ENCODE measurements at regions not wholly inside any gene's neighbourhood (a gene's known extent, or its start where the extent isn't known, plus 50 kb on each side); places are given as distances from the start of the nearest gene placed in this dataset.
"Not testable (repeated sequence)": the region's sequence is repeated elsewhere in the genome, so short reads cannot be mapped to it uniquely, and the experiment has no call there.

- H3K27me3 ChIP-seq (ENCODE audit: low read depth): peaks cover 8% of the 10 kb centered on the region
- in situ Hi-C loops (cut with MboI; ENCODE audit: low sequenced_read_pairs): no loop called here
- H3K4me1 ChIP-seq: no peaks in the 10 kb centered on the region
- H3K36me3 ChIP-seq (replicated peaks): no peaks in the 10 kb centered on the region
- no peaks in the 10 kb centered on the region for H3K9me3 ChIP-seq
- DNase-seq (ENCODE audit: low spot score in 2 of 2): no peak
- no peak overlapping the region for H3K4me3 ChIP-seq
These were observed 83.3 kb upstream of the CREB5 start for GRCh38 chr7:28328822-28329660.

DNA sequence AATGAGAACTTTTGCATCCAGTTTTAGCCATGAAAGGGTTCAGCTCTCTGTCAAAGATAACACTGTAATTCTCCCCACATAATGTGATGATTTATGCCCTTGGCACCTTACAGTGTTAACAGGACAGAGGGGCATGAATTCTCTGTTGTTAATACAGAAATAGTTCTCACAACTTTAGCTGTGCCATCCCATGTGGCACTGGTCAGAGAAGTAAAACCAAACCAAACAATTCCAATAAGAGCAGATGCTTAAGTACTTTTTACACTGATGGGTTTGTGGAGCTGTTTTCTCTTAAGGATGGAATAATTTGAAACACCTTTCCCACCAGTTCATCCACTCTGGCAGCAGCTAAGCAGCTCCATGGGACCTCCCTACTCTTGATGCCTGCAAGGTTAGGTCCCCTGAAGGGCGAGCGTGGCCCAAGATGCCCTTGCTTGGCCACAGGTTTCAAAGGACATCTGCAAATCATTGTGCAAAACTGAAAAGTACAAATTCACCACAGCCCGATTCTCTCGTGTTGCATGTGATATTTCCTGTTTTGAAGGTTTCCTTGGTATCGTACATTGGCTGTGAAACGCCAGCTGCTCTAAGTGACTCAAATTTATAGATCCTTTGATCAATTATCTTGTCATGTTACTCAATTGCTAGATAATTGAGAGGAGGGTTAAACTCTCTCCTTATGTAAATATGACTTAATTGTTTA lies 82.5 kb upstream of the CREB5 start:
- H3K27me3 ChIP-seq (ENCODE audit: low read depth): peaks cover 8% of the 10 kb centered on the region
- in situ Hi-C loops (cut with MboI; ENCODE audit: low sequenced_read_pairs): no loop called here
- no peak overlapping the region for H3K4me3 ChIP-seq
- H3K9me3 ChIP-seq: no peaks in the 10 kb centered on the region
- H3K36me3 ChIP-seq (replicated peaks): no peaks in the 10 kb centered on the region
- no peaks in the 10 kb centered on the region for H3K4me1 ChIP-seq
- DNase-seq (ENCODE audit: low spot score in 2 of 2): no peak

GRCh38 chr7:28330384-28331070 lies 81.8 kb upstream of the CREB5 start:
- DNase-seq (ENCODE audit: low spot score in 2 of 2): no peak
- no peaks in the 10 kb centered on the region for H3K9me3 ChIP-seq
- no peak overlapping the region for H3K4me3 ChIP-seq
- in situ Hi-C loops (cut with MboI; ENCODE audit: low sequenced_read_pairs): no loop called here
- H3K4me1 ChIP-seq: no peaks in the 10 kb centered on the region
- no peaks in the 10 kb centered on the region for H3K36me3 ChIP-seq (replicated peaks)
- H3K27me3 ChIP-seq (ENCODE audit: low read depth): peaks cover 8% of the 10 kb centered on the region

- H3K27me3 ChIP-seq (ENCODE audit: low read depth): peaks cover 14% of the 10 kb centered on the region
- no peak for DNase-seq (ENCODE audit: low spot score in 2 of 2)
- H3K36me3 ChIP-seq (replicated peaks): no peaks in the 10 kb centered on the region
- no peaks in the 10 kb centered on the region for H3K9me3 ChIP-seq
- H3K4me3 ChIP-seq: no peak overlapping the region
- in situ Hi-C loops (cut with MboI; ENCODE audit: low sequenced_read_pairs): no loop called here
- H3K4me1 ChIP-seq: no peaks in the 10 kb centered on the region
These were observed 80.3 kb upstream of the CREB5 start for GRCh38 chr7:28332046-28332445.

DNA sequence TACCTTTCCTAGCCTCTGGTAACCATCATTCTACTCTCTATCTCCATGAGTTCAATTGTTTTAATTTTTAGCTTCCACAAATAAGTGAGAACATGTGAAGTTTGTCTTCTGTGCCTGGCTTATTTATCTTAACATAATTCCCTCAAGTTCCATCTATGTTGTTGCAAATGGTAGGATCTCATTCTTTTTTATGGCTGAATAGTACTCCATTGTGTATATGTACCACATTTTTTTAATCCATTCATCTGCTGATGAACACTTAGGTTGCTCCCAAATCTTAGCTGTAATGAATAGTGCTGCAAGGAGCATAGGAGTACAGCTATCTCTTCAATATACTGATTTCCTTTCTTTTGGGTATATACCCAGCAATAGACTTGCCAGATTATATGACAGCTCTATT lies 78.8 kb upstream of the CREB5 start:
- H3K4me1 ChIP-seq; in situ Hi-C loops (cut with MboI; ENCODE audit: low sequenced_read_pairs); H3K9me3 ChIP-seq; DNase-seq (ENCODE audit: low spot score in 2 of 2); H3K27me3 ChIP-seq (ENCODE audit: low read depth); H3K4me3 ChIP-seq; H3K36me3 ChIP-seq (replicated peaks): not testable (repeated sequence)

- Histone ChIP-seq H3K36me3 (replicated peaks) (no peaks in the 10 kb centered on the region), H3K27me3 (ENCODE audit: low read depth) (peaks cover 12% of the 10 kb centered on the region), H3K4me3 (no peak overlapping the region), H3K9me3 (no peaks in the 10 kb centered on the region), H3K4me1 (no peaks in the 10 kb centered on the region)
- DNase-seq (ENCODE audit: low spot score in 2 of 2): no peak
- in situ Hi-C loops (cut with MboI; ENCODE audit: low sequenced_read_pairs): no loop called here
These were observed 75.5 kb upstream of the CREB5 start for GRCh38 chr7:28336806-28337205.

GRCh38 chr7:28338041-28338440 lies 74.3 kb upstream of the CREB5 start:
- in situ Hi-C loops (cut with MboI; ENCODE audit: low sequenced_read_pairs): no loop called here
- Histone ChIP-seq H3K9me3 (no peaks in the 10 kb centered on the region), H3K4me3 (no peak overlapping the region), H3K36me3 (replicated peaks) (no peaks in the 10 kb centered on the region), H3K27me3 (ENCODE audit: low read depth) (peaks cover 17% of the 10 kb centered on the region), H3K4me1 (no peaks in the 10 kb centered on the region)
- DNase-seq (ENCODE audit: low spot score in 2 of 2): no peak

DNA sequence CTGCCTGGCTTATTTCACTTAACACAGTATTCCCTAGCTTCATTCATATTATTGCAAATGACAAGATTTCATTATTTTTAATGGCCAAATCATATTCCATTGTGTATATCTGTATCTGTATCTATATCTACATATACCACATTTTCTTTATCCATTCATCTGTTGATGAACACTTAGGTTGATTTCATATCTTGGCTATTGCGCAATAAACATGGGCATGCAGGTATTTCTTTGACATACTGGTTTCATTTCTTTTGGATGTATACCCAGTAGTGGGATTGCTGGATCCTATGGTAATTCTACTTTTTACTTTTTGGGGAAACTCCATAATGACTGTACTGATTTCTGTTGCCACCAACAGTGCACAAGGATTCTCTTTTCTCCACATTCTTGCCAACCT lies 68.9 kb upstream of the CREB5 start:
- H3K27me3 ChIP-seq (ENCODE audit: low read depth): peaks cover 11% of the 10 kb centered on the region; the same call in 1 of the 2 replicates
- H3K4me1 ChIP-seq: no peaks in the 10 kb centered on the region
- H3K9me3 ChIP-seq: no peaks in the 10 kb centered on the region
- no peak overlapping the region for H3K4me3 ChIP-seq
- in situ Hi-C loops (cut with MboI; ENCODE audit: low sequenced_read_pairs): no loop called here
- no peak for DNase-seq (ENCODE audit: low spot score in 2 of 2)
- no peaks in the 10 kb centered on the region for H3K36me3 ChIP-seq (replicated peaks)

DNA sequence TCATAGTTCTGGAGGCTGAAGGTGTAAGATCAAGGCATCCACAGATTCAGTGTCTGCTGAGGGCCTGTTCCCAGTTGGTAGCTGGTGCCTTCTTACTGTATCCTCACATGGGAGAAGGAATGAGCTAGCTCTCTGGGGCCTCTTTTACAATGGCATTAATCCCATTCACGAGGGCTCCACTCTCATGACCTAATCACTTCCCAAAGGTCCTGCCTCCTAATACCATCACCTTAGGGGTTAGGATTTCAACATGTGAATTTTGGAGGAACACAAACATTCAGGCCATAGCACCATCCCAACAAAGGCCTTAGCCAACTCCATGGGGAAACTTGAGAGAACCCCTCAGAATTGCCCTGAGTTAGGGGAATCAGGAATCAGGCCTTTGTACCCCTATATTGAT lies 66.1 kb upstream of the CREB5 start:
- no peak overlapping the region for H3K4me3 ChIP-seq
- no peaks in the 10 kb centered on the region for H3K36me3 ChIP-seq (replicated peaks)
- DNase-seq (ENCODE audit: low spot score in 2 of 2): no peak
- H3K4me1 ChIP-seq: no peaks in the 10 kb centered on the region
- in situ Hi-C loops (cut with MboI; ENCODE audit: low sequenced_read_pairs): no loop called here
- peaks cover 18% of the 10 kb centered on the region for H3K27me3 ChIP-seq (ENCODE audit: low read depth)
- H3K9me3 ChIP-seq: no peaks in the 10 kb centered on the region

DNA sequence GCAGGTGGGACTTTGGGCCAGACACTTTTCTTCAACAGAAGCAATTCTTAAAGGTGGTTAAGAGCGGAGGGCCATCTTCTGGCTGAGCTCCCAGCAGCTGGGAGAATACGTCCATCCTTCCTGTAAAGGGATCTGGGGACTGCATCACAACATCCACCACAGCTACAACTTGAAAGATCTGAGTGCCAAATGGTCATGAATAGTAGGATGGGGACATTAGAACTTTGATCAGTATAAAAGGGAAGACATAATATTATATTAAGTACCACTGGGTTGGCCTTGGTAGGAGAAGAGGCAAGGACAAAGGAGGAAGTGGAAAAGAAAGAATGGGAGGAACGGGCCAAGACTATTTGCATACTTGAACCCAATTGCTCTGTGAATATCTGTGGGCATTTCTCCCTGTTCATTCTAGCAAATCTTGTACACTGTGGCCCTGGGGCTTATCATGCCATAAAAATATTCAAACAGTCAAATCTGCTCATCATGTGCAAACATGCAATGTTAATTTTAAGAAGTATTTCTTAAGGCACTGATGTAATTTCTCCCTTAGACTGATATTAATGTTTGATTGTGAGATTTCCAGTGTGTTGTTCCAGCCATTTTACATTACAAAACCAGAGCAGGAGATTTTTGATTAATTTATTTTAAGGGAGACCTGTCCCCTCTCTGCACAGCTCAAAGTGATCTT lies 65.5 kb upstream of the CREB5 start:
- in situ Hi-C loops (cut with MboI; ENCODE audit: low sequenced_read_pairs): no loop called here
- H3K4me3 ChIP-seq: no peak overlapping the region
- peaks cover 13% of the 10 kb centered on the region for H3K27me3 ChIP-seq (ENCODE audit: low read depth)
- no peaks in the 10 kb centered on the region for H3K9me3 ChIP-seq
- no peaks in the 10 kb centered on the region for H3K36me3 ChIP-seq (replicated peaks)
- DNase-seq (ENCODE audit: low spot score in 2 of 2): no peak
- no peaks in the 10 kb centered on the region for H3K4me1 ChIP-seq

DNA sequence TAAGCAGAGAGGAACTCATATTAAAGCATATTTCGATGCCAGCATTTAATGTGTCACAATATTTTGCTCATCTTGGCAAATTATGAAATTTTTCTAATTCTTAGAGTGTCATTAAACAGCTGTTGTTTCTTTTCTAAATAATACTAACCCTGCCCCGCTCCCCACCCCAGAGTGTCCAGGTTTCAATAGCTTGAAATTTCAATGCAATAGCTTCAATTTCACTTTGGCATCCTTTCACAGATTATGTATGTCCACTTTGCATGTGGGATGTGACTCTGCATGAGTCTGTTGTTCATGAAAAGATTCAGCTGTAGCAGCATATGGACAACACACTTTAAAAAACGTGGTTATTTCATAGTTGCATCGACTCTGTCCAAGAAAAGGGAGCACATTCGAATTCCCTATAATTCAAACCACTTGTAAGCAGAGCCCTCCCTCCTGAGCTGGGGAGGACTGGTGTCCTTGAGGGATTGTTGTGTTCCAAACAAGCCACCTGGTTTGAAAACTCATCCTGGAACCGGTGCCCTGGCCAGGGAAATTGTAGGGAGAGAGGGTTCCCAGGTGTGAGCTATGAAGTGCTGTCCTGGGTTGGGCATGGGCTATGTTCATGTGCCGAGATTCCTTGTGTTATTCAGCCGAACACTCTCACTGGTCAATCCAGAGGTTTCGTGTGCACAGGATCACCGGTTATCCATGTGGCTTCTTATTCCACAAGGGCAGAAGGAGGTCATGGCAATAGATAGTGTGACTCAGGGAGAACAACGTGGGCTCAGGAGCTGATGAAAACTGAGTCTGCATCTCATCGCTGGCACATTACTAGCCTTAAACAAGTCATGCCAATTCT lies 64.6 kb upstream of the CREB5 start:
- Histone ChIP-seq H3K27me3 (ENCODE audit: low read depth) (peaks cover 7% of the 10 kb centered on the region), H3K9me3 (no peaks in the 10 kb centered on the region), H3K36me3 (replicated peaks) (no peaks in the 10 kb centered on the region), H3K4me1 (no peaks in the 10 kb centered on the region), H3K4me3 (no peak overlapping the region)
- in situ Hi-C loops (cut with MboI; ENCODE audit: low sequenced_read_pairs): no loop called here
- no peak for DNase-seq (ENCODE audit: low spot score in 2 of 2)

DNA sequence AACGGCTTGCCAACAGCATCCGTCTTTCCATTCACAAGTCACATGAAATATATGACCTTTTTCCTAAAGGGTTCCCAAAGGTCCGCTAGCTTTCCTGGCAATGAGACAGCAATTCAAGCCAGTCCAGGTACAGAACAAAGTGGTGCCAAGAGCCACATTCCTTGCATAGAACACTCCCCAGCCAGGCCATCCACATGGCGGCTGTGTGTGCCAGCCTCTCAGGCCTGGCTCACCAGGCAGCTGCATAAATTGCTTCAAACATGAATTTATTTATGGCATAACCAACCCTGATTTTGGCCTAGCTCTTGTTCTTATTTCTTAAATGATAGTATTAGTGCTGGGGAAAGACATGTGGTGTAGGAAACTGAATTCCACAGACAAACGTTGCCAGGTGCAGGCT lies 63.7 kb upstream of the CREB5 start:
- H3K36me3 ChIP-seq (replicated peaks): no peaks in the 10 kb centered on the region
- no peak for DNase-seq (ENCODE audit: low spot score in 2 of 2)
- H3K27me3 ChIP-seq (ENCODE audit: low read depth): peaks cover 7% of the 10 kb centered on the region
- H3K9me3 ChIP-seq: no peaks in the 10 kb centered on the region
- in situ Hi-C loops (cut with MboI; ENCODE audit: low sequenced_read_pairs): no loop called here
- H3K4me3 ChIP-seq: no peak overlapping the region
- H3K4me1 ChIP-seq: no peaks in the 10 kb centered on the region

DNA sequence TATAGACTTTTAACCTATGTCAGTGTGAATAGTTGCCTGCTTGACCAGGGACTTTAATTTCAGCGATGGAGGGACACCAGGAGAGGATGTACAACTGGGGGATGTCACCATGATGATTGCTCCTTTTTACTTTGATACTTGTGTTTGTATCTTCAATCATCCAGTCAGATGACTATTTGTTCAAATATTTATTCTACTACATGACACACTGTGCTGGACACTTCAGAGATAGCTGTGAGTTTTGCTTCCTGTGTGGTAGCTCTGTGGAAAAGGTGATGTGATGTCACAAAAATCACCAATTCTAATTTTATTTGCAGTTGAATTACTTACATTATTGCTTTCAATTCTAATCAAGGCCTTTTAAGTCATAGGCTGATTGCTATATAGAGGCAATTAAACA lies 62.7 kb upstream of the CREB5 start:
- H3K9me3 ChIP-seq: no peaks in the 10 kb centered on the region
- peaks cover 7% of the 10 kb centered on the region for H3K27me3 ChIP-seq (ENCODE audit: low read depth)
- no peak for DNase-seq (ENCODE audit: low spot score in 2 of 2)
- H3K36me3 ChIP-seq (replicated peaks): no peaks in the 10 kb centered on the region
- H3K4me1 ChIP-seq: no peaks in the 10 kb centered on the region
- in situ Hi-C loops (cut with MboI; ENCODE audit: low sequenced_read_pairs): no loop called here
- no peak overlapping the region for H3K4me3 ChIP-seq

Data from HAP-1 (cell line).